NB4 (cell line): ENCODE measurements at regions not wholly inside any gene's neighbourhood (a gene's known extent, or its start where the extent isn't known, plus 50 kb on each side); places are given as distances from the start of the nearest gene placed in this dataset.

Experiments used
- DNase-seq: peaks from one replicate; pipeline ENCODE4 v3.0.0; 2010; ENCODE audit warnings: low read depth
- H3K4me3 ChIP-seq: one replicate; pipeline ENCODE4 v1.5.1; 2011; ENCODE audit warnings: mild to moderate bottlenecking, low read depth, low read length, moderate library complexity
- MYC ChIP-seq: IDR thresholded peaks from 2 replicates; pipeline ENCODE4 v1.6.1; 2011; ENCODE audit warnings: low read depth, low read length
- POLR2A ChIP-seq: IDR thresholded peaks from 2 replicates; pipeline ENCODE4 v1.6.1; 2011; ENCODE audit warnings: mild to moderate bottlenecking; ENCODE audit not compliant: insufficient read length; ENCODE audit errors: extremely low read depth
- TF ChIP-seq, protein P1 (sequence below): IDR thresholded peaks from 2 replicates; pipeline ENCODE4 v1.6.1; 2011; ENCODE audit warnings: low read depth, low read length
- TF ChIP-seq, protein P2 (sequence below): IDR thresholded peaks from one replicate; pipeline ENCODE4 v1.5.1; 2012; ENCODE audit warnings: low read depth, low read length

DNA sequence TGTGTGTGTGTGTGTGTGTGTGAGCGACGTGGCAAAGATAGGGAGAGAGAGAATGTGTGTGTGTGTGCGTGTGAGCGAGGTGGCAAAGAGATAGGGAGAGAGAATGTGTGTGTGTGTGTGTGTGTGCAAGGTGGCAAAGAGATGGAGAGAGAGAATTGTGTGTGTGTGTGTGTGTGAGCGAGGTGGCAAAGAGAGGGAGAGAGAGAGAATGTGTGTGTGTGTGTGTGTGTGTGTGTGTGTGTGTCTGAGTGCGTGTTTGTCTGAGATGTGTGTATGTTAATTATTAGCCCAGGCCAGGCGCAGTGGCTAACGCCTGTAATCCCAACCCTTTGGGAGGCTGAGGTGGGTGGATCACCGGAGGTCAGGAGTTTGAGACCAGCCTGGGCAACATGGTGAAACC lies 154.6 kb upstream of the RGMA start:
- DNase-seq: no peak
- TF ChIP-seq POLR2A: no peak
- no peak overlapping the region for H3K4me3 ChIP-seq

DNA sequence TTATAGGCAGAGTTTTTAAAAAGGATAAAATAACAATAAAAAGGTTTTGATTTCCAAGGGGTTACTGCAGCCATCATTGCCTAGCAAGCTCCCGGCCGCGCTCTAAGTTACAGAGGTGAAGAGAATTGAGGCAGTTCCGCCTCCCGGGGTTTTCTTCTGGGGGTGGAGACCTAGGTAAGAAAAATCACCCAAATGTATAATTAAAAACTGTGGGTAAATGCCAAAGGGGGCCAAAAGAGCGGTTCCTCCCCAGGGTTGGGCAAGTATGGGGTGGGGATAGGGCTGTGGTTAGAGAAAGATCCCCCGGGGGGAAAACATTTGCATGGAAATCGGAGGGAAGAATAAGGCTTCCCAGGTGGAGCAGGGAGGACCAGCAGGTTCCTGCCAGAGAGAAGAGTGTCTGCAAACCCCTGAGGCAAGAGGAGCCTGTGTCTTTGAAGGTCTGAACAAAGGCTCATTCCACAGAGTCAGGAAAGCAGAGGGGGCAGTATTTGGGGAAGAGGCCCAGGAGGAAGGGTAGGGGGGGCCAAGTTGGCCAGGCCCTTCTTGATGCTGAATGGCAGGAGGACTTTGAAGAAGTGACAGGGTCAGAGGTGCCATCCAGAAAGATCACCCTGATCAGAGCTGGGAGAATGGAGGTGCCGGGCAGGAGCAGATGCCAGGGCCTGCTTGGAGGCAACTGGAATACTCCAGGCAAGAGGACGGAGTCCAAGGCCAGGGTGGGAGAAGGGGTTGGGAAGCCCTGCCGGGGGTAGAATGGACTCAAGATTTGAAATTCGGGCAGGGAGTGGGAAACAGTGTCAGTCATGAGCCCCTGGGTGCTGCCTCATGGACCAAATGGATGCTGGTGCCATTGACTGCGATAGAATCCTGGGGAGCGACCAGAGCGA lies 152.9 kb upstream of the RGMA start:
- TF ChIP-seq POLR2A (no peak), MYC (no peak)
- TF ChIP-seq, protein P1, sequence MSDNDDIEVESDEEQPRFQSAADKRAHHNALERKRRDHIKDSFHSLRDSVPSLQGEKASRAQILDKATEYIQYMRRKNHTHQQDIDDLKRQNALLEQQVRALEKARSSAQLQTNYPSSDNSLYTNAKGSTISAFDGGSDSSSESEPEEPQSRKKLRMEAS: no peak
- TF ChIP-seq, protein P2, sequence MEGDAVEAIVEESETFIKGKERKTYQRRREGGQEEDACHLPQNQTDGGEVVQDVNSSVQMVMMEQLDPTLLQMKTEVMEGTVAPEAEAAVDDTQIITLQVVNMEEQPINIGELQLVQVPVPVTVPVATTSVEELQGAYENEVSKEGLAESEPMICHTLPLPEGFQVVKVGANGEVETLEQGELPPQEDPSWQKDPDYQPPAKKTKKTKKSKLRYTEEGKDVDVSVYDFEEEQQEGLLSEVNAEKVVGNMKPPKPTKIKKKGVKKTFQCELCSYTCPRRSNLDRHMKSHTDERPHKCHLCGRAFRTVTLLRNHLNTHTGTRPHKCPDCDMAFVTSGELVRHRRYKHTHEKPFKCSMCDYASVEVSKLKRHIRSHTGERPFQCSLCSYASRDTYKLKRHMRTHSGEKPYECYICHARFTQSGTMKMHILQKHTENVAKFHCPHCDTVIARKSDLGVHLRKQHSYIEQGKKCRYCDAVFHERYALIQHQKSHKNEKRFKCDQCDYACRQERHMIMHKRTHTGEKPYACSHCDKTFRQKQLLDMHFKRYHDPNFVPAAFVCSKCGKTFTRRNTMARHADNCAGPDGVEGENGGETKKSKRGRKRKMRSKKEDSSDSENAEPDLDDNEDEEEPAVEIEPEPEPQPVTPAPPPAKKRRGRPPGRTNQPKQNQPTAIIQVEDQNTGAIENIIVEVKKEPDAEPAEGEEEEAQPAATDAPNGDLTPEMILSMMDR: no peak
- no peak for DNase-seq
- no peak overlapping the region for H3K4me3 ChIP-seq

DNA sequence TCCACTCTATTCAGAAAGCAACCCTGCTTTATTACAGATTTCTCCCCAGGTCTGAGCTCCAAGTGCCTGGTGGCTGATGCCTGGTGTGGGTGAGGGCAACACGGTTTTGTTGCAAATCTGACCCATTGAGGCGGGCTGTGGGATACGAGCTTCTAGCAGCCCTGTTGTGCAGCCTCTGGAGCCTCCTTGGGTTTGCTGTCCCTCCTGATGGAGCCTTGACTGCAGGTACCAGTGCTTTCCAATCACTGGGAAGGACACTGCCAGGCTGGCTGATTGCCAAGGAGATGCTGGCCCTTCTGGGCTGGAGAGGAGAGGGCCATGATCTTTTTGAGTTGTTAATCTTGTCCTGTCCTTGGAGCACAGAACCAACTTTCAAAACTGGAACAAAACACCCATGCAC lies 151.0 kb upstream of the RGMA start:
- DNase-seq: no peak
- H3K4me3 ChIP-seq: no peak overlapping the region
- TF ChIP-seq, protein P1: no peak
- TF ChIP-seq POLR2A (no peak), MYC (no peak)
- TF ChIP-seq, protein P2: no peak

DNA sequence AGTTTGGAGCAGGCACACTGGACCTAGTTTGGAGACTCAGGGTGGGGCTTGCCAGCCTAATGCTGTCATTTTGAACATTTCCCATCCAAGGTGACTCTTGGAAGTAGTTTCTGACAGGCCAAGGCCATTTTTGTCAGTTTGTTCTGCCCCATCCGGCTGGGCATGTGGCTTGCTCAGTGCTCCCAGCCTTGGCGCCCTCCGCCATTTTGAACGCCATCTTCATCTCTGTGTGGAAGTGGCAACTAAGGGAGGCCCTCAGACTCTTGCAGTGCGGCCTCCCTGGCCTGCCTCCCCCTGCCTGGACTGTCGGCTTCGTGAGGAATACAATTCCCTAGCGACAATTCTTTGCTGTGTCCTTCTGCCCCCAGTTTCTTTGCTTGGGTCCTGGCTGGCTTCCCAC lies 150.6 kb upstream of the RGMA start:
- DNase-seq: no peak
- no peak overlapping the region for H3K4me3 ChIP-seq
- no peak for TF ChIP-seq MYC
- TF ChIP-seq, protein P1: no peak
- no peak for TF ChIP-seq POLR2A
- TF ChIP-seq, protein P2: no peak

DNA sequence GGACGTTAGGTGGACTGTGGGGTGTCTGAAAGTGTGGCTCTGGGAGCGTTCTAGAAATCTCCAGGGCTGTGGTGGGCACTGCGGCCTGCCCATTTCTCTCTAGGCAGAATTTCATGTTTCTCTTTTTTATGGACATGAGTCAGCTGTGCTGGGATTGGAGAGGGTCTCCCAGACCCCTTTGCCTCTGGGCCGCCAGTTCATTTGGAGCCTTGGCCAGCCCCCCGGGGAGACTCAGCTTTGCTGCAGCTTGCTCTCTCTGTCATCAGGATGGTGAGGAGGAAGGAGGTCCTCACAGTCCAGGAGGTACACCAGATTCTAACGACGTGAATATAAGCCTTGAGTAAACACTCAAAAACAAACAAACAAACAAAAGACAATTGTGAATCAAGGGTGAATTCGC lies 149.6 kb upstream of the RGMA start:
- TF ChIP-seq, protein P2: no peak
- H3K4me3 ChIP-seq: no peak overlapping the region
- no peak for DNase-seq

DNA sequence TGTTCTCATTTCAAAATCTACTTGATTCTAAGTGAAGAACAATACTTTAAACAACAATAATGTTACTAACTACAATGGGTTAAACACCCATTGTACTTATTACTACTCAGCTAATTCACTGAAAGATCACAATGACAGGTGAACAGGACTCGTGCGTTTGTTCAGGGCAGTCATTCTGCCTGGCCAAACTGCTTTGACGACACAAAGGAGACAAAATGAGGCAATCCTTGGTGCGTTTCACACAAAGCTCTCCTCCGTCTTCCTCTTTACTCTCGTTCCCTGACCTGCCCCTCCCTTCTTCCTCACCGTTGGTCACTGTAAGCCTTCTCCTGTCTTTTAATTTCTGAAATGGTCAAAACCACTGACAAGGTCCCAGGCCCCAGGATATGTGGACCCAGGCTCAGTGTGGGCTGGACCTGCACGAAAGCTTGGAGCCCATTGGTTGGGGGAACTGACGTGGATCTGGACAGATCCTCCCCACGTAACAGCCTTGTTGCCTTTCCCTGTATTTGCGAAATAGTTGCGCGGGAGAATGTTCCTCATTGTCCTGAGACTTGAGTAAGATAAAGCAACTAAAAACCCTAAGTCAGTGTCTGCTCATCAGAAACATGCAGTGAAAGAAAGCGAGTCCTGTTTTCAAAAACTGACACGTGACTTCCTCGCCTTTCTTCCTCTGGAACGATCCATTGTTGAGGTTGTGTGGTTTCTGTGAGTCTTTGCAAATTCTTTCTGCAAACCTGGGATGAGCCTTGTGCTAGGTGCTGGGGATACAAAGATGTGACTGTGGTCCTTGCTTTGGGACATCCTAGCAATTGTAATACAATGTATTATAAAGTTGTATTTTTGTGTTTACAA lies 147.1 kb upstream of the RGMA start:
- H3K4me3 ChIP-seq: peak overlapping the region; percentile 46
- DNase-seq: peak; percentile 90
- TF ChIP-seq POLR2A: peak; percentile 35
- TF ChIP-seq, protein P1: peak; percentile 80
- TF ChIP-seq, protein P2: no peak
- TF ChIP-seq MYC: peak; percentile 42; the same call in 1 of the 2 replicates
